Cardiac muscle cell (in vitro differentiated cells and primary cell): ENCODE measurements at regions not wholly inside any gene's neighbourhood (a gene's known extent, or its start where the extent isn't known, plus 50 kb on each side); places are given as distances from the start of the nearest gene placed in this dataset.

Experiments used
- DNase-seq, 2 donors: peaks; one replicate each; pipeline versions ENCODE4 v3.0.0 to v3.0.0-alpha.2; 2010 to 2017; ENCODE audit warnings: low read depth in 1 of 2, low spot score in 1 of 2
- H3K27ac ChIP-seq: fragments of 200-600 bp; sonication (generic); 2 replicates; pipeline ENCODE4 v1.5.1; 2016
- H3K27me3 ChIP-seq: fragments of 200-600 bp; sonication (generic); 2 replicates; pipeline ENCODE4 v1.6.0; 2016; ENCODE audit warnings: control low read depth
- H3K36me3 ChIP-seq: fragments of 200-600 bp; sonication (generic); 2 replicates; pipeline ENCODE4 v1.5.1; 2016; ENCODE audit warnings: control low read depth
- H3K4me1 ChIP-seq: fragments of 200-600 bp; sonication (generic); 2 replicates; pipeline ENCODE4 v1.8.1; 2017; ENCODE audit warnings: low read depth, mild to moderate bottlenecking, mixed run types
- H3K4me3 ChIP-seq: fragments of 200-600 bp; sonication (generic); 2 replicates; pipeline ENCODE4 v1.5.1; 2016; ENCODE audit warnings: mild to moderate bottlenecking
- H3K9me3 ChIP-seq: fragments of 200-600 bp; sonication (generic); 2 replicates; pipeline ENCODE4 v1.5.1; 2017; ENCODE audit warnings: low read depth, mild to moderate bottlenecking, control low read depth
- TF ChIP-seq, protein P1 (sequence below): IDR thresholded peaks from 2 replicates; pipeline ENCODE4 v1.5.1; 2012; ENCODE audit warnings: low read depth, mild to moderate bottlenecking, low read length

DNA sequence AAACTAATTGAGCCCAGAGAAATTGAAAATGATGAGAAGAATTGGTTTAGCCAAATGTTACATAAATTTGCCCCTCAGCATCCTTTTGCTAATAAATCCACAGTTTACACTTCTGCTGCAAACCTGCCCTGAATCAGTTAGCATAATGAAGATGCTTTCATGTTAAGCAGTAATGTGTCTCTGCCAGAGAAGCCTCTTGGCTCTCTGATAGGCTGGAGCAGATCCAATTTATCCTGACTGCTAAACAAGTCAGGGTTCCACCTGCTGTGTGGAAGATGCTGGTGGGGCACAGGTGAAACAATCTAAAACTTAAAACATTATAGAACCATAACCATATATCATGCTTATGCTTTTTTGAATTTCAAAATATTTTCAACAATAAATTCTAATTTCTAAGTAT lies 946.8 kb downstream of the OTOL1 start:
- Histone ChIP-seq H3K9me3 (no peaks in the 10 kb centered on the region), H3K4me1 (no peaks in the 10 kb centered on the region), H3K4me3 (no peak overlapping the region), H3K36me3 (no peaks in the 10 kb centered on the region), H3K27me3 (no peaks in the 10 kb centered on the region), H3K27ac (no peak overlapping the region)
- DNase-seq: no peak
- TF ChIP-seq, protein P1, sequence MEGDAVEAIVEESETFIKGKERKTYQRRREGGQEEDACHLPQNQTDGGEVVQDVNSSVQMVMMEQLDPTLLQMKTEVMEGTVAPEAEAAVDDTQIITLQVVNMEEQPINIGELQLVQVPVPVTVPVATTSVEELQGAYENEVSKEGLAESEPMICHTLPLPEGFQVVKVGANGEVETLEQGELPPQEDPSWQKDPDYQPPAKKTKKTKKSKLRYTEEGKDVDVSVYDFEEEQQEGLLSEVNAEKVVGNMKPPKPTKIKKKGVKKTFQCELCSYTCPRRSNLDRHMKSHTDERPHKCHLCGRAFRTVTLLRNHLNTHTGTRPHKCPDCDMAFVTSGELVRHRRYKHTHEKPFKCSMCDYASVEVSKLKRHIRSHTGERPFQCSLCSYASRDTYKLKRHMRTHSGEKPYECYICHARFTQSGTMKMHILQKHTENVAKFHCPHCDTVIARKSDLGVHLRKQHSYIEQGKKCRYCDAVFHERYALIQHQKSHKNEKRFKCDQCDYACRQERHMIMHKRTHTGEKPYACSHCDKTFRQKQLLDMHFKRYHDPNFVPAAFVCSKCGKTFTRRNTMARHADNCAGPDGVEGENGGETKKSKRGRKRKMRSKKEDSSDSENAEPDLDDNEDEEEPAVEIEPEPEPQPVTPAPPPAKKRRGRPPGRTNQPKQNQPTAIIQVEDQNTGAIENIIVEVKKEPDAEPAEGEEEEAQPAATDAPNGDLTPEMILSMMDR: no peak

DNA sequence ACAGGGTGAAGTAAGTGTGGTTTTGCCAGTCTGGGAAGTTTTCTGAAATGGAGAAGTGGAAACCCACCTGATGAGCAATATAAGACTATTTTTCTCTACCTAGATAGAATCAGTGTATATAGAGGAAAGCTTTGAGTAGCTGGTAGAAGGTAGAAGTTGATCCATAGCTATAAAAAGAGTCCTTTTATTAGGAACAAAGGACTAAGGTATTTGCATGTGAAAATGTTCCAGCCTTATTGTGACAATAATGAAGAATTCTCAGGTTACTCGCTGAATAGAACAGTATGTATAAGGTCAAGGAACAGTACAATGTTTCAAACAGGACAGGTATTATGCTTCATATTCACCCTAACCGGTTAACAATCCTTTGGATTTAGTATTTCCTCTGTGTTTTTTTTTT lies 972.2 kb downstream of the OTOL1 start:
- no peaks in the 10 kb centered on the region for H3K9me3 ChIP-seq
- no peaks in the 10 kb centered on the region for H3K27me3 ChIP-seq
- TF ChIP-seq, protein P1: no peak
- H3K4me3 ChIP-seq: no peak overlapping the region
- no peaks in the 10 kb centered on the region for H3K36me3 ChIP-seq
- DNase-seq: no peak
- no peaks in the 10 kb centered on the region for H3K4me1 ChIP-seq
- H3K27ac ChIP-seq: no peak overlapping the region

DNA sequence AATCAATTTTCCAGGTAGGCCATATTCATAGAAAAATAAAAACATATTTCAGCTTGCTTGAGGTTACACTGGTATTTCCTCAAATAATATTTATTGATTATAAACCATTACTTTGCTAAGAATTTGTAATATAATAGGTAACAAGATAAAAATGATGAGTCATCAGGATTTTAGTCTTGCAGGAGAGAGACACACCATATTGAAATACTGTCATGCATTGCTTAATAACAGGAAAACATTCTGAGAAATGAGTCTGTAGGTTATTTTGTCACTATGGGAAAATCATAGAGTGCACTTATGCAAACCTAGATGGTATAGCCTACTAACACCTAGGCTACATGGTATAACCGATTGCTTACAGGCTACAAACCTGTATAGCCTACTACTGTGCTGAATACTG lies 990.5 kb downstream of the OTOL1 start:
- Histone ChIP-seq H3K27ac (no peak overlapping the region), H3K9me3 (no peaks in the 10 kb centered on the region), H3K4me3 (no peak overlapping the region), H3K4me1 (no peaks in the 10 kb centered on the region), H3K27me3 (no peaks in the 10 kb centered on the region), H3K36me3 (no peaks in the 10 kb centered on the region)
- peak in 1 of 2 donors; percentile 2 for DNase-seq
- TF ChIP-seq, protein P1: no peak

- no peak overlapping the region for H3K4me3 ChIP-seq
- peak; percentile 31 to 53 for DNase-seq
- TF ChIP-seq, protein P1: peak; percentile 31
- no peaks in the 10 kb centered on the region for H3K4me1 ChIP-seq
- no peaks in the 10 kb centered on the region for H3K27me3 ChIP-seq
- no peak overlapping the region for H3K27ac ChIP-seq
- H3K9me3 ChIP-seq: no peaks in the 10 kb centered on the region
- H3K36me3 ChIP-seq: no peaks in the 10 kb centered on the region
Measured at GRCh38 chr3:162489853-162490252, 993.2 kb downstream of the OTOL1 start.

DNA sequence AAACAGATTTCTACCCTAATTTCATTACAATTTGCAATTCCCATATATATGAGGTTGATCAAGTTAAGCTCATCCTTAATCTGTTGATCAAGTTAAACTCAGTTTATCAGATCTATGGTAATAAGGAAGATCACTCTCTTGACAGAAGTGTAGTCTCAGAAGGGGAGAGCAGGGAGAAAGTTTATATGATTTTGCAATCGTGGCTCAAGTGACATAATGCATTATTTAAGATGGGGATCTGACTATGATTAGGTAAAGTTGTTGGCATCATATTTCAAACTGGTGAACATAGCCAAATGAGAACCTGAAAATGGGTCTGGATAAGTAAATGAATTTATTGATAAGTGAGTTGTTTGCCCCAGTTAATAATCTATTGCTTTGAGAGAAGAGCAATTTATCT lies 995.3 kb downstream of the OTOL1 start:
- Histone ChIP-seq H3K4me3 (no peak overlapping the region), H3K27ac (no peak overlapping the region), H3K36me3 (no peaks in the 10 kb centered on the region), H3K27me3 (no peaks in the 10 kb centered on the region), H3K9me3 (no peaks in the 10 kb centered on the region), H3K4me1 (no peaks in the 10 kb centered on the region)
- TF ChIP-seq, protein P1: no peak
- peak in 1 of 2 donors; percentile 22 for DNase-seq
